Muscle layer of colon (tissue), 2 donors: ENCODE measurements at regions not wholly inside any gene's neighbourhood (a gene's known extent, or its start where the extent isn't known, plus 50 kb on each side); places are given as distances from the start of the nearest gene placed in this dataset.
A peak's percentile ranks its signal among the peaks of the same experiment; 100 is the strongest.

Experiments used
- H3K27ac ChIP-seq: one replicate; pipeline ENCODE4 v1.7.0; 2013; ENCODE audit warnings: low read depth, mild to moderate bottlenecking, low read length, moderate library complexity
- H3K27me3 ChIP-seq, 2 donors: one replicate each; pipeline ENCODE4 v1.7.0; 2013; ENCODE audit warnings: low read length in 2 of 2, mild to moderate bottlenecking in 2 of 2; ENCODE audit not compliant: insufficient read depth in 2 of 2, control insufficient read depth in 1 of 2
- H3K36me3 ChIP-seq: one replicate; pipeline ENCODE4 v1.7.0; 2013; ENCODE audit warnings: mild to moderate bottlenecking, low read length; ENCODE audit not compliant: insufficient read depth
- H3K4me1 ChIP-seq: one replicate; pipeline ENCODE4 v1.7.0; 2013; ENCODE audit warnings: mild to moderate bottlenecking, low read length; ENCODE audit not compliant: insufficient read depth
- H3K4me3 ChIP-seq, 2 donors: one replicate each; pipeline ENCODE4 v1.7.0; 2013; ENCODE audit warnings: low read length in 2 of 2, low read depth in 1 of 2, mild to moderate bottlenecking in 1 of 2, moderate library complexity in 1 of 2
- H3K9ac ChIP-seq: one replicate; pipeline ENCODE4 v1.7.0; 2013; ENCODE audit warnings: low read length
- H3K9me3 ChIP-seq: one replicate; pipeline ENCODE4 v1.7.0; 2013; ENCODE audit warnings: mild to moderate bottlenecking, low read length
- donor health status: abdominal sarcoma.
- donor health status: Adenocarcinoma of cecum.

- H3K9me3 ChIP-seq, result no peaks in the 10 kb centered on the region
- no peaks in the 10 kb centered on the region for H3K36me3 ChIP-seq
- no peak overlapping the region for H3K27ac ChIP-seq
- no peaks in the 10 kb centered on the region for H3K27me3 ChIP-seq
- H3K4me1 ChIP-seq, result peaks cover 16% of the 10 kb centered on the region
- no peak overlapping the region for H3K4me3 ChIP-seq
- no peak overlapping the region for H3K9ac ChIP-seq
Observed at GRCh38 chr2:238638100-238638981, 209.5 kb upstream of the TWIST2 start.

GRCh38 chr2:238638982-238639628 is 208.8 kb upstream of the TWIST2 start:
- Histone ChIP-seq H3K4me3 (no peak overlapping the region), H3K4me1 (peaks cover 23% of the 10 kb centered on the region), H3K36me3 (no peaks in the 10 kb centered on the region), H3K9me3 (no peaks in the 10 kb centered on the region), H3K27ac (no peak overlapping the region), H3K9ac (no peak overlapping the region), H3K27me3 (no peaks in the 10 kb centered on the region)

GRCh38 chr2:238640486-238640885 is 207.4 kb upstream of the TWIST2 start:
- Histone ChIP-seq H3K9me3 (no peaks in the 10 kb centered on the region), H3K27ac (no peak overlapping the region), H3K4me1 (peaks cover 25% of the 10 kb centered on the region), H3K9ac (no peak overlapping the region), H3K27me3 (no peaks in the 10 kb centered on the region), H3K4me3 (no peak overlapping the region), H3K36me3 (no peaks in the 10 kb centered on the region)

GRCh38 chr2:238642973-238643372 is 204.9 kb upstream of the TWIST2 start:
- Histone ChIP-seq H3K36me3 (no peaks in the 10 kb centered on the region), H3K4me1 (peaks cover 31% of the 10 kb centered on the region), H3K4me3 (no peak overlapping the region), H3K9ac (no peak overlapping the region), H3K9me3 (no peaks in the 10 kb centered on the region), H3K27me3 (no peaks in the 10 kb centered on the region), H3K27ac (no peak overlapping the region)

GRCh38 chr2:238643400-238643907 is 204.4 kb upstream of the TWIST2 start:
- Histone ChIP-seq H3K4me3 (no peak overlapping the region), H3K27ac (no peak overlapping the region), H3K9ac (no peak overlapping the region), H3K27me3 (no peaks in the 10 kb centered on the region), H3K36me3 (no peaks in the 10 kb centered on the region), H3K9me3 (no peaks in the 10 kb centered on the region), H3K4me1 (peaks cover 31% of the 10 kb centered on the region)

GRCh38 chr2:238644095-238645081 is 203.5 kb upstream of the TWIST2 start:
- Histone ChIP-seq H3K9ac (no peak overlapping the region), H3K4me1 (peaks cover 31% of the 10 kb centered on the region), H3K9me3 (no peaks in the 10 kb centered on the region), H3K36me3 (no peaks in the 10 kb centered on the region), H3K4me3 (no peak overlapping the region), H3K27me3 (no peaks in the 10 kb centered on the region), H3K27ac (no peak overlapping the region)

GRCh38 chr2:238645095-238645494 is 202.8 kb upstream of the TWIST2 start:
- H3K9me3 ChIP-seq, result no peaks in the 10 kb centered on the region
- H3K27ac ChIP-seq, result no peak overlapping the region
- H3K4me1 ChIP-seq, result peaks cover 31% of the 10 kb centered on the region
- no peak overlapping the region for H3K9ac ChIP-seq
- no peaks in the 10 kb centered on the region for H3K36me3 ChIP-seq
- no peaks in the 10 kb centered on the region for H3K27me3 ChIP-seq
- no peak overlapping the region for H3K4me3 ChIP-seq

- no peaks in the 10 kb centered on the region for H3K27me3 ChIP-seq
- no peak overlapping the region for H3K9ac ChIP-seq
- H3K36me3 ChIP-seq, result no peaks in the 10 kb centered on the region
- peak overlapping the region; percentile 31 for H3K27ac ChIP-seq
- no peak overlapping the region for H3K4me3 ChIP-seq
- H3K9me3 ChIP-seq, result no peaks in the 10 kb centered on the region
- peaks cover 31% of the 10 kb centered on the region for H3K4me1 ChIP-seq
Observed at GRCh38 chr2:238645716-238646115, 202.2 kb upstream of the TWIST2 start.

GRCh38 chr2:238646281-238646680 is 201.6 kb upstream of the TWIST2 start:
- Histone ChIP-seq H3K27ac (no peak overlapping the region), H3K9me3 (no peaks in the 10 kb centered on the region), H3K27me3 (no peaks in the 10 kb centered on the region)

GRCh38 chr2:238646803-238647202 is 201.1 kb upstream of the TWIST2 start:
- Histone ChIP-seq H3K9me3 (no peaks in the 10 kb centered on the region), H3K27ac (no peak overlapping the region), H3K27me3 (no peaks in the 10 kb centered on the region), H3K36me3 (no peaks in the 10 kb centered on the region), H3K9ac (no peak overlapping the region), H3K4me1 (peaks cover 31% of the 10 kb centered on the region), H3K4me3 (no peak overlapping the region)

More at GRCh38 chr2:238646281-238646680, 201.6 kb upstream of the TWIST2 start:
- H3K4me1 ChIP-seq, result peaks cover 31% of the 10 kb centered on the region
- H3K36me3 ChIP-seq, result no peaks in the 10 kb centered on the region
- H3K9ac ChIP-seq, result no peak overlapping the region
- no peak overlapping the region for H3K4me3 ChIP-seq

- Histone ChIP-seq H3K4me3 (no peak overlapping the region), H3K27ac (no peak overlapping the region), H3K4me1 (peaks cover 25% of the 10 kb centered on the region)
Observed at GRCh38 chr2:238649123-238649522, 198.8 kb upstream of the TWIST2 start.

More at GRCh38 chr2:238649123-238649522, 198.8 kb upstream of the TWIST2 start:
- no peaks in the 10 kb centered on the region for H3K36me3 ChIP-seq
- no peaks in the 10 kb centered on the region for H3K9me3 ChIP-seq
- H3K27me3 ChIP-seq, result no peaks in the 10 kb centered on the region
- H3K9ac ChIP-seq, result no peak overlapping the region
